GM18511 (cell line): ENCODE measurements at regions not wholly inside any gene's neighbourhood (a gene's known extent, or its start where the extent isn't known, plus 50 kb on each side); places are given as distances from the start of the nearest gene placed in this dataset.
"Not testable (repeated sequence)": the region's sequence is repeated elsewhere in the genome, so short reads cannot be mapped to it uniquely, and the experiment has no call there.

ENCODE experiments used
- ATAC-seq: cut with Tn5 transposase; IDR thresholded peaks from one replicate; pipeline ENCODE4 v1.9.1; 2021; ENCODE audit warnings: mild to moderate bottlenecking, moderate library complexity; ENCODE audit not compliant: unreplicated experiment

DNA sequence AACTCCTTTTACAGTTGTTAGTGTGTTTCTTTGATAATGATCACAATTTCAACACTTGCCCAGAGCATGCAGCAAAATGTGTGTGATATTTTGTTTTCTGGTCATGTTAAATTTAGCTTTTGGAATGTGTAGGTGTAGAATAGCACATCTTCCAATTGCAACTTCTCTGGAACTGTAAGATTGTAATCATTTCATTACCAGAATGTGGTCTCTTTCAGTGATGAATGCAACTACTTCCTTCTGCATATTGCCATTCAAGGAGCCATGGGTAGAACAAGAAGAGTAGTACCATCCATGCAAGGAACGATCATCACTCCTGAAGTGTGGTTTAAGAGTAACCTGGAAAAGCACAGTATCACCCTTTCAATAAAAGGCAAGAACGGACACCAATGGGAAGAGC, 548.8 kb upstream of the ZNF804A start:
- no peak for ATAC-seq

DNA sequence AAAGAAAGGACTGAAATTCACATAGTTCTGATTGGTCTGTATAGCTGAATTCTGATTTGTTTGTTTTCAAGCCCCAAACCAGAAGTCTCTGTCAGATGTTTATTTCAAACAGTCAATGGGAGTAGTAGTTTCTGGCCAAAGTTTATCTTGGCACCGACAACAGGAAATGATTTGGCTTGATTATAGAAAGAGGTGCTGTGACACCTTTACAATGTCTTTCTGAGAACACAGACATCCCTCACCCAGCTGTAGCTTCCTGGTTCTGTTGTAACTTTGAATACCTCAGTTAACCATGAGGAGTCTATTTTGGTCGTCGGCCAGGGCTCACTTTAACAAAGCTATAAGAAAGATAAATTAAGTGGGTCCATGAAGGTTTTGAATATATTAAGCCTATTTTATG, 545.0 kb upstream of the ZNF804A start:
- no peak for ATAC-seq

GRCh38 chr2:184054419-184054818, 543.9 kb upstream of the ZNF804A start:
- ATAC-seq, result not testable (repeated sequence)

DNA sequence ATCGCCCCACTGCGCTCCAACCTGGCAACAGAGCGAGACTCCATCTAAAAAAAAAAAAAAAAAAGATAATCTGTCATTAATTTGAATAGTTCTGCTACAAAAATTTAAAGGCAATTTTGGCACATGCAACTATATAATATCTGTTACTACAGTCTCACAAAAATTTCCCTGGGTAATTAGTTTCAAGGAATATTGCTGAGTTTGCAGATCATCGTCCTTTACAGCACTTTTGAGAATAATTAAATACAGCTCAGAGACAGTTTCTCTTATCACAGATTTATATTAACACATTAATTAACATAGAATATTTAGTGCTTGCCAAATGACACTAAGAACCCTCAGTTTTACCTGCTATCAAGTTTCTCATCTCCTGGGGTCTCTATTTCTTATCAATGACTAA, 540.4 kb upstream of the ZNF804A start:
- ATAC-seq, result no peak

DNA sequence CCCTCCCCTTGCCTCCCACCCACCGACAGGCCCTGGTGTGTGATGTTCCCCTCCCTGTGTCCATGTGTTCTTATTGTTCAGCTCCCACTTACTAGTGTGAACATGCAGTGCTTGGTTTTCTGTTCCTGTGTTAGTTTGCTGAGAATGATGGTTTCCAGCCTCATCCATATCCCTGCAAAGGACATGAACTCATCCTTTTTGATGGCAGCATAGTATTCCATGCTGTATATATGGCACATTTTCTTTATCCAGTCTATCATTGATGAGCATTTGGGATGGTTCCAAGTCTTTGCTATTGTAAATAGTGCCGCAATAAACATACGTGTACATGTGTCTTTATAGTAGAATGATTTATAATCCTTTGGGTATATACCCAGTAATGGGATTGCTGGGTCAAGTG, 538.1 kb upstream of the ZNF804A start:
- not testable (repeated sequence) for ATAC-seq

GRCh38 chr2:184067502-184067901, 530.8 kb upstream of the ZNF804A start:
- no peak for ATAC-seq

- no peak for ATAC-seq
Observed at GRCh38 chr2:184072470-184072869, 525.9 kb upstream of the ZNF804A start.

DNA sequence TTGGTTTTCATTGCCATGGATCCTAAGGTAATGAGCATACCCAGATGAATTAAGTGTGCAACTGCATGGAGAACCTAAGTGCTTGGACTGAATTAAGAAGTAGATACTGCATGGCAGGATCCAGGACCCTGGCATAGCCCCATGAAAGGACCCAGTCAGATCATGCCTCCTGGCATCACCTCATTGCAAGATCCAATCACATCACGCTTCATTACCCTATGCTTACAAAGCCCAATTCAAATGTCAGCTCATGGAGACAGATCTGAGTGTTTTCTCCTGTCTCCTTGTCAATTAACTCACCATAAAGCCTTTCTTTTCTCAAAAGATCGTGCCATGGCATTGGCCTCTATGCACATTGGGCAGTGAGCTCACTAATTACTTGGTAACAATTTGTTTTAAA, 519.8 kb upstream of the ZNF804A start:
- no peak for ATAC-seq

DNA sequence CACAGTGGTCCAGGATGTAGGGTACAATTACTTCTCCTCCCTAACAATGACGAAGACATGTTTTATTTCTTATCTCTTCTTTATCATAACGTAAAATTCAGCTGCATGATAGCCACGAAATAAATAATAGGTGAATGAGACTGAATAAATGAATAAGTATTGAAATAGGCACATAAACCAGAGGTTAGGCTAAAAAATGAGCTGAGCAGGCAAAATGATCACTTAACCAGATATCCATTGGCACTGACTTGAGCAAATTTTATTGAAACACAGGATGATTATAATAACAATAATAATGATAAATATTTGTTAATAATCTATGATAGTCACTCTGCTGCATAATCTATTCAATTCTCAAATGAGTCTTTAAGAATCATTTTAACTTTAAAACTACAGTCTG, 506.9 kb upstream of the ZNF804A start:
- no peak for ATAC-seq

GRCh38 chr2:184113696-184114403, 484.5 kb upstream of the ZNF804A start:
- ATAC-seq, result peak; percentile 65

- peak; percentile 54 for ATAC-seq
Observed at GRCh38 chr2:184114439-184114838, 483.9 kb upstream of the ZNF804A start.

DNA sequence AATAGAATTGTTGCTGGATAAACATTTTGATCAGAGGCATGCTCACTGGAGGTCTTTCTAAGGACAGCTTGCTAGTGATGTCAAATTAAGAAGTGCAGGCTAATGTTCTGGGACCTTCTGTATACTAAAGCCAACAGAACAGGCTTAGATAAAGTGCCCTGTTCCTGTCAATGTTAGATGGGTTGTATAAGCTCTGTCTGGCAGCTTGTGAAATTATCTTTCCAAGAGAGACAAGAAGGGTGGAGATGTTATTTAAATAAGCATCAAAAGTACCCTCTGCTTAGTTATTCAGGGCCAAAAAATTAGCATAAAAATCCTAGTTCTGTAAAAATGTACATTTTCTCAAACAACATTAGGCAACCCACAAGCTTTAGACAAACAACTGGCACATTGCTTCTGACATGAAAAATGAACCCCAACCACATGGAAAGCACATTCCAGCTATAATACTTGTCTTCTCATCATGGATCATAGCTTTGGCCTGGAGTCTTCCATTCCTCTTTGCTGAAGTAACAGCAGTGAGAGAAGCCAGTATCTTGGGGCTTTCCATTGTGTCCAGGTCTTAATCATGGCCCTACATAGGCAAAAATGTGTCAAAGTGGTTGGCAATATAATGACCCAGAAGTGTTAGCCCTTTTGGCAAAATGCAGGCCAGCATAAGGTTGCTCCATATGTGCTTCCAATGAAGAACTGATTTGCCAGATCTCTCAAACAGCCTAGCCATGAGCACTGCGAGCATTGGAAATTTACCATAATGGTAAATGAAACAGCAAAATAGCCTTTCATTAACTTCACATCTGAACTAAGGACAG, 478.1 kb upstream of the ZNF804A start:
- no peak for ATAC-seq

GRCh38 chr2:184125867-184126266, 472.5 kb upstream of the ZNF804A start:
- no peak for ATAC-seq

GRCh38 chr2:184129073-184129472, 469.3 kb upstream of the ZNF804A start:
- ATAC-seq, result no peak

DNA sequence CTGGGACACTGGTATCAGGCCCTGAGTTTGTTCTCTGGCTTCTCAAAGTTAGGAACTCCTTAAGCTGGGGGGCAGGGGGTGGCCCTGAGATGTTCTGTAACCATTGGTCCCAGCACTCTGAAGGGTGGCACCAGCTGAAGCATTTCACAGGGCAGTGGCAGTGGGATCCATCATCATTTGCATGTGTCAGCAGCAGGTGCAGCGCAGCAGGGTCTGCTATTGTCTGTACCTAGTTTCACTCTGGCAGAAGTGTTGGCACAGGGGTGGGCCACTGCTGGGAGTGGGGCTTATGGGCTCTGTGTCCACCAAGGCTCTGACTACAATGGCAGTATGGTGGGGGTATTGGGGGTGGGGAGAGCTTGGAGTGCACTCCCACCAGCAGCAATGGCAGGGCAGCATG, 460.4 kb upstream of the ZNF804A start:
- ATAC-seq, result no peak

GRCh38 chr2:184141866-184142265, 456.5 kb upstream of the ZNF804A start:
- no peak for ATAC-seq

GRCh38 chr2:184154438-184154837, 443.9 kb upstream of the ZNF804A start:
- ATAC-seq, result no peak

GRCh38 chr2:184155791-184156190, 442.5 kb upstream of the ZNF804A start:
- ATAC-seq, result no peak

DNA sequence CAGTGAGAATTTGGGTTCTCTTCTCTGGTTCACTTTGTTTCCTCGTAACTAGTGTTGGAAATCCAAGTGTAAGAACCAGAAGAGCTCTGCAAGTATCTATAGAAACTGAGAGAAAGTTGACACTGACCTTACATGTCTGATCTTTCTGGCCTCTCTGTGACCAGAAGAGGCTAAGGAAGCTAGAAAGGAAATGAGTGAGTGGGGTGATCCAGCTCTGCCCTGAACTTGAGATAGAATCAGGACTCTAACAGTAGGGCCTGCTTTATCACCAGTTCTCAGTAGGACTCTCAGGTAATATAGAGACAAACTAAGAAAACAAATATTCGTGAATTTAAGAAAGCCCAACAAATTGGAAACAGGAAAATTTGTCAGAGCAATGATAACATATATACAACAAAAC, 441.2 kb upstream of the ZNF804A start:
- no peak for ATAC-seq

DNA sequence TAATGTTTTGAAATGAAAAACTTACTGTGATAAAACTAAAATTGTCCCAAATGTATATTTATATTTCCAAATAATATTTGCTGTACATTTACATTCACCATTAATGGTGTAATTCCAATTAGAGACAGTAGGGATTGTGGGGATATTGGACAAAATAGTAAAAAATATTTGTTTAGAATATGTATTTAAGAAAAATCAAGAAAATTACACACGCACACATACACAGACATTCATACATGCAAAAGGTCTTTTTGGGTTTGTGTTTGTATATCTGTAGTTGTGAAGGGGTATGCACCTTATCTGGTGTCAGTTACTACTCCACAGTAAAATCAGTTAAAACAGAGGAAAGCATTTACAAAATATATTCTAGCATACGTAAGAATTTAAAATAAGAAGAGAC, 435.9 kb upstream of the ZNF804A start:
- ATAC-seq, result no peak

- not testable (repeated sequence) for ATAC-seq
Observed at GRCh38 chr2:184168823-184169222, 429.5 kb upstream of the ZNF804A start.

- no peak for ATAC-seq
Observed at GRCh38 chr2:184169366-184169765, 429.0 kb upstream of the ZNF804A start.
